GM19468 (cell line): ENCODE measurements at regions not wholly inside any gene's neighbourhood (a gene's known extent, or its start where the extent isn't known, plus 50 kb on each side); places are given as distances from the start of the nearest gene placed in this dataset.

Source experiments
- ATAC-seq: cut with Tn5 transposase; IDR thresholded peaks from one replicate; pipeline ENCODE4 v1.9.1; 2021; ENCODE audit warnings: mild to moderate bottlenecking, moderate library complexity, moderate number of reproducible peaks; ENCODE audit not compliant: unreplicated experiment; ENCODE audit errors: extremely low read depth

GRCh38 chr5:61650661-61651060 lies 318.6 kb downstream of the ZSWIM6 start:
- no peak for ATAC-seq

DNA sequence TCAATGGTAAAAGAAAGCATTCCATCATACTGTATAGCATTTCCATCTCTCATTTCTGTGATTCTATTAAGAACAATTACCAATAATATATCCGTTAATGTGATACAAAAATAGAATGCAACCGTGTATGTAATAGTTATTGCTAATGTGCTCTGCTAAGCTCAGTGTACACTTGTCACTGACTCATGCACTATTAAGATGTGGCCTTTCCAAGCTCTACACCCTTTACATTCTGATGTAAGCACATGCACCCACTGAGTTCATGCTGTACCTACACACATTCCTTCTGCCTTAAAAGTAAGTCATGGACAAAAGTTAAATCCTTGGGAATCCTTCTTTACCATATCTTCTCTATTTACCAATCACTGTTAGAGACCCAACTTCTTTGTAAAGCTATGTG lies 319.1 kb downstream of the ZSWIM6 start:
- no peak for ATAC-seq

GRCh38 chr5:61652916-61653315 lies 320.9 kb downstream of the ZSWIM6 start:
- no peak for ATAC-seq

DNA sequence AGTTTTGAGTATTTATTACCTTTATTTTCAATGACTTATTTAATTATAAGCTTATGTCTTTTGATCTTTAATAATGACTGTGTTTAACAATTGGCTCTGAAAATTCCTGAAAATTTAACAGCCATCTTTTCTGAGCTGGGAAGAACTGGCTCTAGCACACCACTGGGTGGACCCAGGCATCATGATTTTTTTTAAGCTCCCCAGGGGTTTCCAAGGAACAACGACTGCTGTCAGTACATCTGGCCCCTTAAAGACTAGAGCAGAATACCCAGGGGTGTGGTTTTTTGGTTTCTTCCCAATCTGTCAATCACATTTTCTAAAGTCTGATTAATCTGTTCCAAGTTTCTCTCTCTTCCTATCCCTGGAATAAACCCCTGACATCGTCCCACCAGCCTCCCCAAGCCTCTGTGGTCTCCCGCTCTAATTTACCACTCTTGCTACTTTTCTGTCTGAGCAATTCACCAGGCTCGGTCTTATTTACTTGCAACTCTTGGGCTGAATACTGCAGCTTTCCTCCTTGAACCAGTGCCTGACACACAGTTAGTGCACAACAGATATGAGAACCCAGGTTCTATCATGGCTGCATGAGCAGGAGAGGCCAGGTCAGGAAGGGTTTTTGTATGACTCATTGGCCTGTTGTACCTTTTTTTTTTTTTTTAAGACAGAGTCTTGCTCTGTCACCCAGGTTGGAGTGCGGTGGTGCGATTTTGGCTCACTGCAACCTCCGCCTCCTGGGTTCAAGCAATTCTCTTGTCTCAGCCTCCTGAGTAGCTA lies 321.9 kb downstream of the ZSWIM6 start:
- ATAC-seq: no peak

- no peak for ATAC-seq
These were observed 322.8 kb downstream of the ZSWIM6 start for GRCh38 chr5:61654876-61655275.

GRCh38 chr5:61657010-61657409 lies 325.0 kb downstream of the ZSWIM6 start:
- ATAC-seq: no peak

DNA sequence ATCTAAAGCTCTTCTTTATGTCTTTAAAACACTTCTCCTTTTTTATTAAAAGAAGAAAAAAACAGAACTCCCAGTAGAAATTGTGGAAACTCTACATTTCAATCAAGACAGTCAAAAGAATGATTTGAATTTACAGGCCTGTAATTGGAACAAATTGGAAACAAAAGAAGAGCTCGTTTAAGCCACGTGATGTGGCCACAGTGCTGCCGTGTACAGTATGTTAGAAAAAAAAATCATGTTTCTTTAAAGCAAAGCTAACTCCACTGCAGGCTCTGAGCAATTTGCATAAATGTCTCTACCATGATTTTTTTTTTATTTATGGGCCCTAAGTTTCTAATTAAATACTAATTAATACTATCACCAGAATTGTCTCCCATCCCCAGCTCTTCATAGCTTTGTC lies 325.6 kb downstream of the ZSWIM6 start:
- no peak for ATAC-seq

GRCh38 chr5:61658592-61659008 lies 326.5 kb downstream of the ZSWIM6 start:
- no peak for ATAC-seq

GRCh38 chr5:61659221-61659696 lies 327.2 kb downstream of the ZSWIM6 start:
- no peak for ATAC-seq

DNA sequence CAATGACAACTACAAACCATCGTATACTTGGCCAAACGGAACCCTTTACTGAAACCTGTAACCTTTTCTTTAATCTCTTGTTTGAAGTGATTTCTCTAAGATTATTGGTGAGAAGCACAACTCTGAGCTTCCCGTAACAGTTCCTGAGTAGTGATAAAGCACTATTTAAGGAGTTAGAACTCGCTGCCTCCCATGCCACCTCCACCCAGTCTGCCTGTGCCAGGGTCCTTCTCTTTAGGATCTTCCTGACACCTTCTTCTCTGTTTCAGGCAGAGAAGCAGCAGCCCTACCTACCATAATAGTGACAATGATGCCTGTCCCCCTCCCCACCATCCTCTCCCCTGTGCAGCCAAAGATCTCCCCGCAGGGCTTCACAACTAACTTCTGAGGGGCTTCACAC lies 330.6 kb downstream of the ZSWIM6 start:
- ATAC-seq: no peak

GRCh38 chr5:61666064-61666621 lies 334.1 kb downstream of the ZSWIM6 start:
- no peak for ATAC-seq

DNA sequence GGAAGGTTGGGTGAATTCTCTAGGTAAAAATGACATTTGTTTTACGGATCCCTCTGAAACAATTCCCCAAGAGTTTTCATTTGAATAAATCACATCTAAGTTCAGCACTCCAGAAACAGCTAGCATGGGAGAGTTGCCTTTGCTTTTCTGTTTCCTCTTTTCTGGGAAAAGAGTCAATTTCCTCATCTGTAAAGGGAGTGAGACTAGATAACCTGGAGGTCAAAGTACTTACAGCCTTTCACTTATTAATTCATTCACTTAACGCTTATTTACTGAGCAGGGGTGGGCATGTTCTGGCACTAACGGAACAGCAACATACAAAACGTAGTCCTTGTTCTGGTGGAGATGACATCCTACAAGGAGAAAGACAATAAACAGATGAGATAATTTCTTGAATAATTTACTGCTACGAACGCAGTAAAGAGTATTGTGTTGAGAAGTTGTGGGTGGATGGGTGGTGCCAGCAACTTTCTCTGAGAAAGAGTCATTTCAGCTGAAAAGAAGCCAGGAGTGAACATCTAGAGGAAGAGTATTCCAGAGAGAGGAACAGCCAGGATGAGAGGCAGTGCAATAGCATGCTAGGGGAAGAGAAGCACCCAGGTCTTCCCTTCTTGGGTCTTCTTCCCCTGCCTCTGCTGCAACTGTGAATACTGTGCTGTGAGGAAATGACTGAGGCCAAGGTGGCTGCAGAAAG lies 335.6 kb downstream of the ZSWIM6 start:
- ATAC-seq: no peak

- ATAC-seq: no peak
These were observed 337.5 kb downstream of the ZSWIM6 start for GRCh38 chr5:61669531-61669930.

DNA sequence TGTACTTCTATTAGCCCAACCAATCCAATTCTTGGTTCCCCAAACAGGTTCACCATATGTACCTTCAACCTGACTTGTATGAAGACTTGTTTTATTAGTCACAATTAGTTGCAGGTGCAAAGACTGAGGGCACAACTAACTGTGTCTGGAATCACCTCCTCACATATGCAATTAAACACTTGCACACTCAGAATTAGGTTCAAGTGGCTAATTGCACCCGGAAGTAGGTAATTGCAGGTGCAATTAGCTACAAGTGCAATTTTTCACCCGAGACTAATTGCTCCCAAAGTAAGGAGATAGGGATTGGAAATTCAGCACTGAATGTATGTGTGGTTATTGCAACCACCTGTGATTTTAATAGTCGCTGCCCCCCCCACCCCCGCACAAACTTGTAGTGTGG lies 338.9 kb downstream of the ZSWIM6 start:
- ATAC-seq: no peak

DNA sequence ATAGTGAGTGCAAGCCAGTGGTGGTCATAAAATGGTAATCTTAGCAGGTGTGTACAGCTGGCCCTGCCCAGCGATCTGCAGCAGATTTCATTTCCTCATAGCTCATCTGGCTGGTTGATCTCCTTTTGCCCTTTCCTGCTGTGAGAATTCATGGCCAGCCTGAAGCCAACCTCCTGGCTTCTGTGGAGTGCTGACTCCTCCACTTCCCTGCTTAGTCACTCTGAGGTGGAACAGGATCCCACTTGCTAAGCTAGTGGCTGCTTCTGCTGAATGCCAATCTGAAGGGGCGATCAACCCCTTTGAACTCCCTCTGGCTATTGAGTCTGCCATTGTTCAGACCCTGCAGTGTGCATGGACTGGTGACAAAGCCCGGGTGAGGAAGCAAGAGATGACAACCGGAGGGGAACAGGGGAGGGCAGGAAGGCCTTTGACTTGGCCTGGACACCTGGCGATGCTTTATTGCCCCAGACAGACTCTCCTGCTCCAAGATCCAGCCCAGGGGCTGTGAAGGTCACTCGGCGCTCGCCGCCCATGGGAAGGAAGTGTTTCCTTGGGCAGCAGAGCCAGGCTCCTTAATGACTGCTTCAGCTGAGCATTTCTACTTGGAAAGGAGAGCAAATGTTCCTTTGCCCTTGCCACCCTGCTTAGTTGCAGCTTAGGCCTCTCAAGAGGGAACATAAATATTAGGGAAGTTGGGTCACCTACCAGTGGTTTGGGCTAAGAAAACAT lies 341.1 kb downstream of the ZSWIM6 start:
- no peak for ATAC-seq

DNA sequence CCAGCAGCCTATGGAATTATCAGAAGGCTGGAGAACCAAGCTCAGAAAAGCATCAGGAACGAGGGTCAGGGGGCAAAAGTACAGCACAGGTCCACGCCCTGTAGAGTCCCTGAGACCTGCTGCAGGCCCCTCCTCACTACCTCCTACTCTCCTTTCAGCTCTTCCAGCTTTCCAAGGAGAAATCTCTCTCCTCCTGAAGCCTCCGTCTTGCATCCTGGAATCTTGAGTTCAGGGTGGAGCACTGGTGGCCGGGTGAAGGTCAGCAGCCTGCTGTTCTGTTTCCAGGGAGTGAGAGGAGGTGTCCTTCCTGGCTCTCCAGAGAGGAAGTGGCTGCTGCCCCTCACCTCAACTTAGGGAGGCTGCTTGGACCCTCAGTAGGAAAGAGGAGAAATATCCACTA lies 342.3 kb downstream of the ZSWIM6 start:
- ATAC-seq: no peak

DNA sequence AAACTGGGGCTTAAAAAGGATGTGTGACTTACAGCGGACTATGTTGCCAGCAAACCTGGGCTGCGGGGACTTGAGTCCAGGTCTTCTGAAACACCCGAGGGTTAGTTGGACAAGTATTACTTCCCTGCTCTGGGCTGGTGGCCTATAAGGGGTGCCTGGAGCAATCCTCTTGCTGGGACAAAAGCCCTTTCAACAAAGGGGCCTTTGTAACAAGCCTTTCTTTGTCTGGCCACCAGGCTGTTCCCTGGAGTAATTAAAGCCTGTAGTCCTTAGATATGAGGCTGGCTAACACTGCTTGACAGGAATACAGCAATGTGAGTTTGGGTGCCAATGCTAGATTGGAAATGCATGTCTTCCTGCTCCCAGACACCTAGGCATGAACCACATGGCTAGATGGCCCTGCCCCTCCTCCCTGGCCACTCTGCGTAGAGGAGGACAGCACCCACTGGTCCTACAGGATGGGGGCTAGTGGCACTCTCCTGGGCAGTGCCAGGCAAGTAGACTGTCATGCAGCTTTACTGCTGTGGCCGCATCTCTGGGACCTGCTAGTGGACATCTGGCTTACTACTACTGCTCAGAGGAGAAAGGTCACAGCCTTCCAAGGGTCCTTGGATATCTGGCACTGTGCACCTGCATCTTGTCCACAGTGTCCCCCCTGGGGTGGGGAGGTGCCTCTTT lies 343.1 kb downstream of the ZSWIM6 start:
- ATAC-seq: no peak

GRCh38 chr5:61677220-61677619 lies 345.2 kb downstream of the ZSWIM6 start:
- ATAC-seq: no peak

- no peak for ATAC-seq
These were observed 346.9 kb downstream of the ZSWIM6 start for GRCh38 chr5:61678966-61679365.

DNA sequence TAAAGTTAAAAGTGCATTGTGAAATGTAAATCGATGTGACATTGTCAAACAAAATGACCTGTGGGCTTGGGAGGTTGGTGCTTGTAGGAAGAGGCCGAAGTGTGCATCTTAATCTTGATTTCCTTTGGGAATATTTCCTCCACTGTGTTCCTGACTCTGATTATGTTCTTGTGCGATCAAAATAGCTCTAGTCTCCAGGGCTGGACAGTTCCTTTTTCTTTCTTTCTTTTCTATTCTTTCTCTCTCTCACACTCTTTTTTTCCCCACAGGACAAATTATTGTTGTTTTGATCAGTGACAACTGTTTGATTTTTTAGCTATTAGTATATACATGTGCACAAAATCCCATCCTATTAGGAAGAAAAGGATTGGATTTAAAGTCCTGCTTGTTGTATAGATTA lies 347.5 kb downstream of the ZSWIM6 start:
- no peak for ATAC-seq
